Astrocyte of the spinal cord (primary cell): ENCODE measurements at regions not wholly inside any gene's neighbourhood (a gene's known extent, or its start where the extent isn't known, plus 50 kb on each side); places are given as distances from the start of the nearest gene placed in this dataset.
"Not testable (repeated sequence)": the region's sequence is repeated elsewhere in the genome, so short reads cannot be mapped to it uniquely, and the experiment has no call there.

ENCODE experiments used
- DNase-seq: peaks from one replicate; pipeline ENCODE4 v3.0.0; 2011; ENCODE audit warnings: low read depth, low spot score
- H3K4me3 ChIP-seq: 2 replicates; pipeline ENCODE4 v1.5.1; 2011; ENCODE audit warnings: low read depth, mild to moderate bottlenecking, low read length, moderate library complexity
- CTCF ChIP-seq: IDR thresholded peaks from 2 replicates; pipeline ENCODE4 v1.5.1; 2012; ENCODE audit warnings: low read depth, mild to moderate bottlenecking, low read length, inconsistent platforms
- in situ Hi-C: cut with HindIII; loops from 2 replicates; pipeline ENCODE4 v1.10.0; 2017; ENCODE audit warnings: low sequenced_read_pairs

DNA sequence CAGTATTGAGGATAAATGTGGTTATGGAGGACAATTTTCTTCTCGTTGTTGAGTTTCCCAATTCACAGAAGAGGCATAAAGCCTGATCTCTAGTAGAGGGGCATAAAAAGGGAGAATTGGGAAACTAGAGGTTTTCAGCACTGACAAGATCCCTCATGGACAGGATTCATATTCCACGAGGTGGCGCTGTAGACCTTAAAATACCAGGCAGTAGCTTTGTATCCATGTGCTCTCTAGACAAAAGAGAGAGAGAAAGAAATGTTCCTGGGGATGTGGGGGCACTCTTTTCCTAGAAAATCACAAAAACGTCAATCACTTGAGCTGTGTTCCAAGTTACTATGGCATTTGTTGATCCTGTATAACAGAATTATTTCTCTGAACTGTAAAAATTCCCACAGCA lies 128.3 kb downstream of the MAGEE1 start:
- no peak overlapping the region for H3K4me3 ChIP-seq
- peak; percentile 9 for DNase-seq
- in situ Hi-C loops, result no loop called here
- peak; percentile 13 for TF ChIP-seq CTCF

DNA sequence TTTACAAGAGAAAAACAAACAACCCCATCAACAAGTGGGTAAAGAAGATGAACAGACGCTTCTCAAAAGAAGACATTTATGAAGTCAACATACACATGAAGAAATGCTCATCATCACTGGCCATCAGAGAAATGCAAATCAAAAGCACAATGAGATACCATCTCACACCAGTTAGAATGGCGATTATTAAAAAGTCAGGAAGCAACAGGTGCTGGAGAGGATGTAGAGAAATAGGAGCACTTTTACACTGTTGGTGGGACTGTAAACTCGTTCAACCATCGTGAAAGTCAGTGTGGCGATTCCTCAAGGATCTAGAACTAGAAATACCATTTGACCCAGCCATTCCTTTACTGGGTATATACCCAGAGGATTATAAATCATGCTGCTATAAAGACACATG lies 137.3 kb downstream of the MAGEE1 start:
- in situ Hi-C loops, H3K4me3 ChIP-seq, DNase-seq: not testable (repeated sequence)

GRCh38 chrX:76605390-76605789 lies 177.9 kb downstream of the MAGEE1 start:
- no peak for DNase-seq
- no peak for TF ChIP-seq CTCF
- in situ Hi-C loops, result no loop called here
- H3K4me3 ChIP-seq, result no peak overlapping the region

GRCh38 chrX:76617020-76617419 lies 189.5 kb downstream of the MAGEE1 start:
- in situ Hi-C loops, result no loop called here
- DNase-seq, result no peak
- H3K4me3 ChIP-seq, result no peak overlapping the region
- no peak for TF ChIP-seq CTCF

- no peak for TF ChIP-seq CTCF
- in situ Hi-C loops, result no loop called here
- H3K4me3 ChIP-seq, result no peak overlapping the region
- DNase-seq, result no peak
Measured at GRCh38 chrX:76643590-76643989, 216.1 kb downstream of the MAGEE1 start.

GRCh38 chrX:76651369-76651768 lies 223.9 kb downstream of the MAGEE1 start:
- in situ Hi-C loops, H3K4me3 ChIP-seq, DNase-seq: not testable (repeated sequence)

GRCh38 chrX:76657499-76657898 lies 230.0 kb downstream of the MAGEE1 start:
- in situ Hi-C loops, result no loop called here
- H3K4me3 ChIP-seq, result no peak overlapping the region
- TF ChIP-seq CTCF, result no peak
- DNase-seq, result no peak
